Glutamatergic neuron (in vitro differentiated cells): ENCODE measurements at regions not wholly inside any gene's neighbourhood (a gene's known extent, or its start where the extent isn't known, plus 50 kb on each side); places are given as distances from the start of the nearest gene placed in this dataset.

ENCODE experiments used
- DNase-seq: peaks from one replicate; pipeline ENCODE4 v3.0.0; 2022
- H3K27ac Mint-ChIP-seq: one replicate; pipeline ENCODE4 v1.8.0; 2020; ENCODE audit warnings: mild to moderate bottlenecking, mixed read lengths, inconsistent platforms; ENCODE audit not compliant: unreplicated experiment
- H3K27me3 Mint-ChIP-seq: one replicate; pipeline ENCODE4 v1.8.0; 2020; ENCODE audit warnings: mild to moderate bottlenecking, moderate library complexity, mixed read lengths, inconsistent platforms; ENCODE audit not compliant: unreplicated experiment
- H3K36me3 Mint-ChIP-seq: one replicate; pipeline ENCODE4 v1.8.0; 2020; ENCODE audit warnings: mild to moderate bottlenecking, mixed read lengths, inconsistent platforms; ENCODE audit not compliant: unreplicated experiment
- H3K4me1 Mint-ChIP-seq: one replicate; pipeline ENCODE4 v1.8.0; 2020; ENCODE audit warnings: mild to moderate bottlenecking, low read depth, mixed read lengths, inconsistent platforms; ENCODE audit not compliant: unreplicated experiment
- H3K4me3 Mint-ChIP-seq: one replicate; pipeline ENCODE4 v1.8.0; 2020; ENCODE audit warnings: mild to moderate bottlenecking, mixed read lengths, inconsistent platforms; ENCODE audit not compliant: unreplicated experiment
- H3K9me3 Mint-ChIP-seq: one replicate; pipeline ENCODE4 v1.8.0; 2020; ENCODE audit warnings: mild to moderate bottlenecking, moderate library complexity, mixed read lengths, inconsistent platforms; ENCODE audit not compliant: unreplicated experiment
- TF ChIP-seq, protein P1 (sequence below): fragments of 200-600 bp; sonication (generic); IDR thresholded peaks from one replicate; pipeline ENCODE4 v1.5.0; 2021; ENCODE audit not compliant: partially characterized antibody, unreplicated experiment

DNA sequence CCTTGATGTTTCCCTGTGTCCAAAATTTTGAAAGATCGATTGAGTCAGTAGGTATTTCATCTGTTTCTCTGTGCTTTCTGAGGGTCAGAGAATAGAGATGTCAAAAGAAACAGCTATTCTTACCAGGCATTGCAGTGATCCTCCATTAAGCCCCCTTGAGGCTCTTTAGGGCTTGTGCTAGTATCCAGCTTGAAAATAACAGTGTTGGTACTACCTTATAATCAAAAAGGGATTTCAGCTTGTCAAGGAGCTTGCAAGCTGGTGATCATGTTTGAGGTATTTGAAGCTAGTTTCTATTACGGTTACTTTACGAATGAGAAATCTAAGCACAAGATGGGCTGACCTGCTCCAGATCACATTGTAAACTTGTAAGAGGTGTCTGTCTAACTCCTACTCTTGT is 103.4 kb downstream of the EDEM1 start:
- Mint-ChIP-seq H3K4me1 (no peaks in the 10 kb centered on the region), H3K4me3 (no peak overlapping the region), H3K9me3 (peaks cover 2% of the 10 kb centered on the region), H3K36me3 (peaks cover 17% of the 10 kb centered on the region), H3K27me3 (peaks cover 2% of the 10 kb centered on the region), H3K27ac (no peak overlapping the region)
- no peak for DNase-seq
- TF ChIP-seq, protein P1, sequence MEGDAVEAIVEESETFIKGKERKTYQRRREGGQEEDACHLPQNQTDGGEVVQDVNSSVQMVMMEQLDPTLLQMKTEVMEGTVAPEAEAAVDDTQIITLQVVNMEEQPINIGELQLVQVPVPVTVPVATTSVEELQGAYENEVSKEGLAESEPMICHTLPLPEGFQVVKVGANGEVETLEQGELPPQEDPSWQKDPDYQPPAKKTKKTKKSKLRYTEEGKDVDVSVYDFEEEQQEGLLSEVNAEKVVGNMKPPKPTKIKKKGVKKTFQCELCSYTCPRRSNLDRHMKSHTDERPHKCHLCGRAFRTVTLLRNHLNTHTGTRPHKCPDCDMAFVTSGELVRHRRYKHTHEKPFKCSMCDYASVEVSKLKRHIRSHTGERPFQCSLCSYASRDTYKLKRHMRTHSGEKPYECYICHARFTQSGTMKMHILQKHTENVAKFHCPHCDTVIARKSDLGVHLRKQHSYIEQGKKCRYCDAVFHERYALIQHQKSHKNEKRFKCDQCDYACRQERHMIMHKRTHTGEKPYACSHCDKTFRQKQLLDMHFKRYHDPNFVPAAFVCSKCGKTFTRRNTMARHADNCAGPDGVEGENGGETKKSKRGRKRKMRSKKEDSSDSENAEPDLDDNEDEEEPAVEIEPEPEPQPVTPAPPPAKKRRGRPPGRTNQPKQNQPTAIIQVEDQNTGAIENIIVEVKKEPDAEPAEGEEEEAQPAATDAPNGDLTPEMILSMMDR, result no peak

DNA sequence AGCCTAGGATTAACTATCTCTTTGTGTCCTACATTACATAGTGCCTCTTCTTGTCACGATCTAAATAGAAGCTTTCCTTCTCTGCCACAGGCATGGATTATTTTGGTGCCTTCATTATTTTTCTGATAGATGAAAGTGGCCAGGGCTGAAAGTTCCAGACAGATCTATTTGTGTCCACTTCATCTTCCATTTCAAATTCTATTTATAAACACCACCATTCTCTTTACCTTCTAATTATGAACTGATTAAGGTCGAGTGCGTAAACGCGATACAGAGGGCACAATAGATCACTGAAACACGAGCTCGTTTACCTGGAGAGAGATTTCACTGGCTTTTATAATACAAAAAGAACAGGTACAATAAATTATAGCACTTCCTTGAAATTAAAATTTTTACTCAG is 105.0 kb downstream of the EDEM1 start:
- Mint-ChIP-seq H3K4me1 (no peaks in the 10 kb centered on the region), H3K27me3 (no peaks in the 10 kb centered on the region), H3K36me3 (peaks cover 6% of the 10 kb centered on the region), H3K9me3 (no peaks in the 10 kb centered on the region), H3K27ac (no peak overlapping the region), H3K4me3 (no peak overlapping the region)
- no peak for DNase-seq
- TF ChIP-seq, protein P1, result no peak

DNA sequence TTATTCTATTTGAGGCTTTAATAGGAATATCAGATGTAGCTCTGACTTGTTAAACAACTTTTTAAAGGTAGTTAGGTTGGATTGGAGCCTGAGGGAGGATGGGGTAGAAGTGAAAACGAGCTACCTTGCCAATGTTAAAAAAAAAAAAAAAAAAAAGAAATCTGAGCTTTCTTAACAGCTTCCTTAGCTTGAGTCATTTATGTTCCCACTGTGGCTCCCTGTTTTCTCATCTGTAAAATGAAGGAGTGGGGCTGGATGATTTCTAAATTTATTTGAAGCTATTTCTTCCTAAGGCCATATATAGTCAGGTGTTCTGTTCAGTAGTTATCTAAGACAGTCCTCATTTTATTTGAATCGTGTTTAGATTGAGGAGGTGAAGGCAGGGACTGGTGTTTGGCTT is 105.7 kb downstream of the EDEM1 start:
- Mint-ChIP-seq H3K9me3 (no peaks in the 10 kb centered on the region), H3K27me3 (no peaks in the 10 kb centered on the region), H3K4me3 (no peak overlapping the region), H3K27ac (no peak overlapping the region), H3K36me3 (no peaks in the 10 kb centered on the region), H3K4me1 (no peaks in the 10 kb centered on the region)
- TF ChIP-seq, protein P1, result no peak
- no peak for DNase-seq

DNA sequence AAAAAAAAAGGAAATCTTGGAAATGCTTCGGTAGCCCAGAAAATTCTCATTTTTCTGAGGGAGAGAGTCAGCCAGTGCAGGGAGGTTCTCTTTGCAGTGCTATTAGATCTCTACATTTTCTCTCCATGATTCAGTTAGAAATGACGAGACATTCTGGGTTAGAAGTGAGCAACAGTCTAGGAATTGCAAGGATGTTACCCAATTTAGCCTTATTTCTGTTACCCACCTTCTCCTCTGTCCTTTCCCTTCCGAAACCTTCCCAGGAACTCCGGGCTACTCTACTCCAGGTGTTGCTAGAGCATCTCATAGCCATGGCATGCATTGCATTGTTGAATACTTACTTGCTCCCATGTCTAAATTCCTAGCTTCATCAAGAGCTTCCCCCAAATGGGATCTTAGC is 106.8 kb downstream of the EDEM1 start:
- Mint-ChIP-seq H3K36me3 (no peaks in the 10 kb centered on the region), H3K4me1 (no peaks in the 10 kb centered on the region), H3K4me3 (no peak overlapping the region), H3K27me3 (no peaks in the 10 kb centered on the region), H3K27ac (no peak overlapping the region), H3K9me3 (no peaks in the 10 kb centered on the region)
- TF ChIP-seq, protein P1, result no peak
- DNase-seq, result no peak

DNA sequence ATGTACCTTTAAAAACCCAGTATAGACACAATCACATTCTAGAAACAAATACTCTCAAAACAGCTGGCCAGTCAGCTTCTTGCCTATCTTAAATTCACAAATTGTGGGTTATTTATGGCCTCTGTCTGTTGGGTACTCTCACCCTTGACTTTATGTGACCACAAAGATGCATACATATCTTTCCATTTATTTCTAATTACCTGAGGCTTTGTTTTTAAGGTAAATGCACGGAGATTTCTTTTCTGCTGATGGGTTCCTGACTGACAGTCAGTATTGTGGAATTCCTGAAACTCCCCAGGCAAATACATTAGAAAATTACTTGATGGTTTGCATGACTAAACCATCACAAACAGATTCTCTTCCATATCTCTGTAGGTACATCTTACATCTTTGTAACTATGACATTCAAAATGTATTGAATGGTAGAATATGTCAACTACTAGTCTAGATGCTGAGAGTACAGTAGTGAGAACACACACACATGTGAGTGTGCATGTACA is 107.7 kb downstream of the EDEM1 start:
- TF ChIP-seq, protein P1, result no peak
- H3K36me3 Mint-ChIP-seq, result no peaks in the 10 kb centered on the region
- H3K27me3 Mint-ChIP-seq, result no peaks in the 10 kb centered on the region
- H3K27ac Mint-ChIP-seq, result no peak overlapping the region
- no peak for DNase-seq
- no peak overlapping the region for H3K4me3 Mint-ChIP-seq
- H3K9me3 Mint-ChIP-seq, result no peaks in the 10 kb centered on the region
- no peaks in the 10 kb centered on the region for H3K4me1 Mint-ChIP-seq
